Mesendoderm (in vitro differentiated cells): ENCODE measurements at regions not wholly inside any gene's neighbourhood (a gene's known extent, or its start where the extent isn't known, plus 50 kb on each side); places are given as distances from the start of the nearest gene placed in this dataset.
"Not testable (repeated sequence)": the region's sequence is repeated elsewhere in the genome, so short reads cannot be mapped to it uniquely, and the experiment has no call there.

Source experiments
- DNase-seq: peaks from one replicate; pipeline ENCODE4 v3.0.0; 2013
- H2AK5ac ChIP-seq: 2 replicates; pipeline ENCODE4 v1.6.1; 2013; ENCODE audit warnings: low read length, inconsistent platforms
- H2BK120ac ChIP-seq: 2 replicates; pipeline ENCODE4 v1.6.1; 2013; ENCODE audit warnings: low read depth, mild to moderate bottlenecking, low read length, moderate library complexity, mixed read lengths
- H2BK15ac ChIP-seq: replicated peaks from 2 replicates; pipeline ENCODE4 v1.6.1; 2013; ENCODE audit warnings: low read depth, mild to moderate bottlenecking, moderate library complexity
- H2BK5ac ChIP-seq: 2 replicates; pipeline ENCODE4 v1.6.1; 2013; ENCODE audit warnings: low read length, inconsistent platforms
- H3K18ac ChIP-seq: 2 replicates; pipeline ENCODE4 v1.6.1; 2013; ENCODE audit warnings: mild to moderate bottlenecking, low read length, mixed read lengths
- H3K23ac ChIP-seq: one replicate; pipeline ENCODE4 v1.6.1; 2013; ENCODE audit warnings: low read length
- H3K27ac ChIP-seq: 2 replicates; pipeline ENCODE4 v1.5.1; 2013; ENCODE audit warnings: low read depth, mild to moderate bottlenecking, inconsistent platforms, low read length, moderate library complexity
- H3K27me3 ChIP-seq: 2 replicates; pipeline ENCODE4 v1.6.1; 2013; ENCODE audit warnings: low read length, control low read depth, mild to moderate bottlenecking, inconsistent platforms; ENCODE audit not compliant: insufficient read depth, poor library complexity
- H3K36me3 ChIP-seq: 2 replicates; pipeline ENCODE4 v1.6.1; 2013; ENCODE audit warnings: low read length, inconsistent platforms; ENCODE audit not compliant: control insufficient read depth, insufficient read depth
- H3K4ac ChIP-seq: one replicate; pipeline ENCODE4 v1.6.1; 2013; ENCODE audit warnings: low read depth, mild to moderate bottlenecking, low read length, moderate library complexity
- H3K4me1 ChIP-seq: 2 replicates; pipeline ENCODE4 v1.6.1; 2013; ENCODE audit warnings: low read depth, low read length, inconsistent platforms; ENCODE audit not compliant: control insufficient read depth
- H3K4me2 ChIP-seq: 2 replicates; pipeline ENCODE4 v1.6.1; 2013; ENCODE audit warnings: low read length
- H3K4me3 ChIP-seq: 2 replicates; pipeline ENCODE4 v1.5.1; 2013; ENCODE audit warnings: mild to moderate bottlenecking, low read length
- H3K56ac ChIP-seq: one replicate; pipeline ENCODE4 v1.6.1; 2013; ENCODE audit warnings: low read length
- H3K79me1 ChIP-seq: 2 replicates; pipeline ENCODE4 v1.6.1; 2013; ENCODE audit warnings: low read length, inconsistent platforms
- H3K79me2 ChIP-seq: 2 replicates; pipeline ENCODE4 v1.6.1; 2013; ENCODE audit warnings: mild to moderate bottlenecking, low read length; ENCODE audit not compliant: control insufficient read depth, insufficient read depth
- H3K9ac ChIP-seq: 2 replicates; pipeline ENCODE4 v1.6.1; 2013; ENCODE audit warnings: low read length, inconsistent platforms
- H4K5ac ChIP-seq: one replicate; pipeline ENCODE4 v1.6.1; 2013; ENCODE audit warnings: low read length
- H4K8ac ChIP-seq: one replicate; pipeline ENCODE4 v1.6.1; 2013; ENCODE audit warnings: low read depth, mild to moderate bottlenecking, control low read depth, low read length, moderate library complexity
- WGBS: extraction: QIAGEN DNeasy Blood & Tissue Kit; methylation state at CpG from one replicate; pipeline ENCODE4 v1.1.7; 2013; ENCODE audit warnings: low lambda C conversion rate, missing lambda C conversion rate; ENCODE audit not compliant: insufficient coverage; ENCODE audit errors: extremely low coverage; 5-methylcytosine and 5-hydroxymethylcytosine counted together

DNA sequence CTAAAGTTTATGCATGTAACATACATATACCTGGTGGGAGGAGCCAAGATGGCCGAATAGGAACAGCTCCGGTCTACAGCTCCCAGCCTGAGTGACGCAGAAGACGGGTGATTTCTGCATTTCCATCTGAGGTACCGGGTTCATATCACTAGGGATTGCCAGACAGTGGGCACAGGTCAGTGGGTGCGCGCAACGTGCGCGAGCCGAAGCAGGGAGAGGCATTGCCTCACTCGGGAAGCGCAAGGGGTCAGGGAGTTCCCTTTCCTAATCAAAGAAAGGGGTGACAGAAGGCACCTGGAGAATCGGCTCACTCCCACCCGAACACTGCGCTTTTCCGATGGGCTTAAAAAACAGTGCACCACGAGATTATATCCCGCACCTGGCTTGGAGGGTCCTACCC, 80.8 kb downstream of the SNTN start:
- H3K9ac ChIP-seq, H4K5ac ChIP-seq, H3K4me2 ChIP-seq, H2AK5ac ChIP-seq, H2BK120ac ChIP-seq, H3K4me1 ChIP-seq, H3K23ac ChIP-seq, H3K56ac ChIP-seq, DNase-seq, H2BK15ac ChIP-seq, H3K79me2 ChIP-seq, H2BK5ac ChIP-seq, H3K18ac ChIP-seq, H3K4ac ChIP-seq, H3K79me1 ChIP-seq, H3K27me3 ChIP-seq, H3K27ac ChIP-seq, H3K4me3 ChIP-seq, H4K8ac ChIP-seq, H3K36me3 ChIP-seq: not testable (repeated sequence)
- no CpG with 5 or more reads among the region's 19 CpGs for WGBS

- not testable (repeated sequence) for H2BK120ac ChIP-seq, H2BK15ac ChIP-seq, H3K27ac ChIP-seq, H2BK5ac ChIP-seq, H3K23ac ChIP-seq, H3K18ac ChIP-seq, H3K9ac ChIP-seq, H3K27me3 ChIP-seq, H3K4me1 ChIP-seq, H3K4me3 ChIP-seq, H3K4ac ChIP-seq, H4K5ac ChIP-seq, H3K4me2 ChIP-seq, H2AK5ac ChIP-seq, H3K36me3 ChIP-seq, H4K8ac ChIP-seq, DNase-seq, H3K79me2 ChIP-seq, H3K79me1 ChIP-seq, H3K56ac ChIP-seq
- no CpG with 5 or more reads among the region's 6 CpGs for WGBS
Observed at GRCh38 chr3:63734632-63735031, 82.2 kb downstream of the SNTN start.

- H2AK5ac ChIP-seq, H3K4me2 ChIP-seq, H3K18ac ChIP-seq, H3K27ac ChIP-seq, H3K4me1 ChIP-seq, H4K5ac ChIP-seq, H3K36me3 ChIP-seq, H3K56ac ChIP-seq, H3K4me3 ChIP-seq, H3K23ac ChIP-seq, H3K79me2 ChIP-seq, H4K8ac ChIP-seq, H3K9ac ChIP-seq, H2BK15ac ChIP-seq, H2BK5ac ChIP-seq, H3K4ac ChIP-seq, H2BK120ac ChIP-seq, DNase-seq, H3K79me1 ChIP-seq, H3K27me3 ChIP-seq: not testable (repeated sequence)
- no CpG with 5 or more reads among the region's 2 CpGs for WGBS
Observed at GRCh38 chr3:63736757-63737156, 82.3 kb upstream of the C3orf49 start.

DNA sequence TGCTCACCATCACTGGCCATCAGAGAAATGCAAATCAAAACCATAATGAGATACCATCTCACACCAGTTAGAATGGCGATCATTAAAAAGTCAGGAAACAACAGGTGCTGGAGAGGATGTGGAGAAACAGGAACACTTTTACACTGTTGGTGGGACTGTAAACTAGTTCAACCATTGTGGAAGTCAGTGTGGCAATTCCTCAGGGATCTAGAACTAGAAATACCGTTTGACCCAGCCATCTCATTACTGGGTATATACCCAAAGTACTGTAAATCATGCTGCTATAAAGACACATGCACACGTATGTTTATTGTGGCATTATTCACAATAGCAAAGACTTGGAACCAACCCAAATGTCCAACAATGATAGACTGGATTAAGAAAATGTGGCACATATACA, 80.5 kb upstream of the C3orf49 start:
- H2BK120ac ChIP-seq, DNase-seq, H2AK5ac ChIP-seq, H3K56ac ChIP-seq, H2BK15ac ChIP-seq, H3K79me2 ChIP-seq, H3K9ac ChIP-seq, H3K4me3 ChIP-seq, H3K4me2 ChIP-seq, H3K27ac ChIP-seq, H4K8ac ChIP-seq, H2BK5ac ChIP-seq, H3K18ac ChIP-seq, H4K5ac ChIP-seq, H3K79me1 ChIP-seq, H3K23ac ChIP-seq, H3K4me1 ChIP-seq, H3K36me3 ChIP-seq, H3K27me3 ChIP-seq, H3K4ac ChIP-seq: not testable (repeated sequence)
- no CpG with 5 or more reads among the region's 3 CpGs for WGBS

DNA sequence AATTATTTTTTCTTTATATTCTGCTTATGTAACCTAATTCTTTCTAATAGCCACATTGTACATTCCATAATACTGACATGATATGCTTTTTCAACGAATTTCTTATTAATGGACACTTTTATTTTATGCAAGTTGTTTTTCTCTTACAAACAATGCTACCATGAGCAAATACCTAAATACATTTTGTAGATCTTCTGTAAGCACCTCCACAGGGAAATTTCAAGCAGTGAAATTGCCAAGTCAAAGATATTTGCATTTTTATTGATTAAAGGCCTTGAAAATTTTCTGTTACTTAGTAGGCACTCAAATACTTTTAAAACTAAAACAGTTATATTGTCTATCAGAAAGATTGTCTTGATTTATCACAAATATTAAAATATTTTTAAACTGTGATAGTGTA, 79.6 kb upstream of the C3orf49 start:
- Histone ChIP-seq H4K8ac (no peak overlapping the region), H3K27ac (no peak overlapping the region), H3K79me2 (no peaks in the 10 kb centered on the region), H3K4me2 (no peak overlapping the region), H3K56ac (no peak overlapping the region), H4K5ac (no peak overlapping the region), H3K23ac (no peak overlapping the region), H3K9ac (no peak overlapping the region), H3K4ac (no peak overlapping the region), H3K4me1 (no peaks in the 10 kb centered on the region), H2BK15ac (no peak overlapping the region), H3K18ac (no peak overlapping the region), H3K36me3 (no peaks in the 10 kb centered on the region), H3K79me1 (no peaks in the 10 kb centered on the region), H2BK120ac (no peak overlapping the region), H2AK5ac (no peak overlapping the region), H3K4me3 (no peak overlapping the region), H3K27me3 (no peaks in the 10 kb centered on the region), H2BK5ac (no peak overlapping the region)
- WGBS: no CpG with 5 or more reads among the region's 1 CpG
- no peak for DNase-seq

- Histone ChIP-seq H2BK5ac (no peak overlapping the region), H2BK15ac (no peak overlapping the region), H3K9ac (no peak overlapping the region), H3K4ac (no peak overlapping the region), H3K27ac (no peak overlapping the region), H3K4me2 (no peak overlapping the region), H3K27me3 (no peaks in the 10 kb centered on the region), H4K5ac (no peak overlapping the region), H2AK5ac (no peak overlapping the region), H3K36me3 (no peaks in the 10 kb centered on the region), H3K23ac (no peak overlapping the region), H4K8ac (no peak overlapping the region), H3K4me3 (no peak overlapping the region), H2BK120ac (no peak overlapping the region), H3K79me2 (no peaks in the 10 kb centered on the region), H3K79me1 (no peaks in the 10 kb centered on the region), H3K56ac (no peak overlapping the region), H3K18ac (no peak overlapping the region), H3K4me1 (no peaks in the 10 kb centered on the region)
- DNase-seq: no peak
Observed at GRCh38 chr3:63740116-63740515, 79.0 kb upstream of the C3orf49 start.
